HUES6 (cell line): ENCODE measurements at regions not wholly inside any gene's neighbourhood (a gene's known extent, or its start where the extent isn't known, plus 50 kb on each side); places are given as distances from the start of the nearest gene placed in this dataset.
"Not testable (repeated sequence)": the region's sequence is repeated elsewhere in the genome, so short reads cannot be mapped to it uniquely, and the experiment has no call there.

ENCODE experiments used
- H3K27ac ChIP-seq: 2 replicates; pipeline ENCODE4 v1.7.0; 2013; ENCODE audit warnings: low read depth, mild to moderate bottlenecking, low read length, inconsistent platforms
- H3K27me3 ChIP-seq: 2 replicates; pipeline ENCODE4 v1.6.1; 2013; ENCODE audit warnings: low read length; ENCODE audit not compliant: control insufficient read depth, insufficient read depth
- H3K36me3 ChIP-seq: 2 replicates; pipeline ENCODE4 v1.6.1; 2013; ENCODE audit warnings: low read length; ENCODE audit not compliant: control insufficient read depth, insufficient read depth
- H3K4me1 ChIP-seq: 2 replicates; pipeline ENCODE4 v1.6.1; 2013; ENCODE audit warnings: low read length; ENCODE audit not compliant: control insufficient read depth, insufficient read depth
- H3K4me3 ChIP-seq: 2 replicates; pipeline ENCODE4 v1.5.1; 2013; ENCODE audit warnings: low read depth, low read length
- H3K9ac ChIP-seq: one replicate; pipeline ENCODE4 v1.6.1; 2013; ENCODE audit warnings: mild to moderate bottlenecking, low read length
- H3K9me3 ChIP-seq: 2 replicates; pipeline ENCODE4 v1.6.1; 2013; ENCODE audit warnings: low read depth, low read length; ENCODE audit not compliant: control insufficient read depth, insufficient read depth

GRCh38 chrX:39791691-39792090 is 306.1 kb downstream of the BCOR start:
- Histone ChIP-seq H3K4me1 (peaks cover 11% of the 10 kb centered on the region; the same call in 1 of the 2 replicates), H3K27me3 (no peaks in the 10 kb centered on the region), H3K9ac (no peak overlapping the region), H3K9me3 (peaks cover 11% of the 10 kb centered on the region; the same call in 1 of the 2 replicates), H3K36me3 (no peaks in the 10 kb centered on the region), H3K4me3 (no peak overlapping the region), H3K27ac (no peak overlapping the region)

DNA sequence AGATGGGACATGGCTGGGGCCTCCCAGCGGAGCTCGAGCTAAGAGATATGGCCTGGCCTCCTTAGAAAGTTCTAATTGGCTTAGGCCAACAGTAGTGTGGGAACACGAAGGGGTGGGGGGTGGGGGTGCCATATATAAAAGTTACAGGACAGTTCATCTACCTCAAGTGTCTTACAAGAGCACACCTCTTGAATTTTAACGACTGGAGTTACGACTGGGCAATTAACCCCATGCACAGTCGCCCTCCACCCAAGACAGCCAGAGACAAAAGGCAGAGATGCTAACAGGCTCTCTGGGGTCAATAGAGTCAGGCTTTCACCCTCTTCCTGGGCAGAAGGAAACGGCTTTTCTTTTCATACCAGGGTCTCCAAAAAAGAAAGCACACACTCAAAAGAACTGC is 302.2 kb downstream of the BCOR start:
- Histone ChIP-seq H3K9ac (no peak overlapping the region), H3K4me3 (no peak overlapping the region), H3K27ac (no peak overlapping the region), H3K36me3 (no peaks in the 10 kb centered on the region), H3K4me1 (peaks cover 11% of the 10 kb centered on the region; the same call in 1 of the 2 replicates), H3K9me3 (peaks cover 6% of the 10 kb centered on the region; the same call in 1 of the 2 replicates), H3K27me3 (no peaks in the 10 kb centered on the region)

DNA sequence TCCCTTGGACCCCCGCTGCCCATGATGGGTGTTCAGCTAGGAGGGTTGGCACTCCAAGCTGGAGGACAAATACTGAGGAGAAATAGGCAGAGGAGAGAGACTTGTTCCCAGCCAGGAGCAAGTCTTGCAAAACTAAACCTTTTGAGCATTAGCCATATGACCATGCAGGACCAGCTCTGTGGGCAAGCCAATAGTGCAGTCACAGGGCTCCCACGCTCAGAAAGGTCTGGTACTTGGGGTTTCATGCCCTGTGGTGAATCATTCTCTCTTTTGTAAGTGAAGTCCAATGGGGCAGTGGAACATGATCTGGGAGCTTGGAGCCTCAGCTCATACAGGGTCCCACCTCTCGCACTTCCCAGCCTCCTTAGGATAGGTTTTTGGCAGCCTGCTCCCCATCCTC is 300.9 kb downstream of the BCOR start:
- Histone ChIP-seq H3K9me3 (peaks cover 6% of the 10 kb centered on the region; the same call in 1 of the 2 replicates), H3K4me3 (no peak overlapping the region), H3K27me3 (no peaks in the 10 kb centered on the region), H3K36me3 (no peaks in the 10 kb centered on the region), H3K9ac (no peak overlapping the region), H3K4me1 (peaks cover 15% of the 10 kb centered on the region; the same call in 1 of the 2 replicates), H3K27ac (no peak overlapping the region)

GRCh38 chrX:39798488-39798887 is 299.3 kb downstream of the BCOR start:
- not testable (repeated sequence) for H3K27ac ChIP-seq, H3K9me3 ChIP-seq, H3K4me3 ChIP-seq, H3K36me3 ChIP-seq, H3K27me3 ChIP-seq, H3K9ac ChIP-seq
- H3K4me1 ChIP-seq = peaks cover 30% of the 10 kb centered on the region

GRCh38 chrX:39802354-39802753 is 295.4 kb downstream of the BCOR start:
- H3K9me3 ChIP-seq = peaks cover 4% of the 10 kb centered on the region; the same call in 1 of the 2 replicates
- H3K9ac ChIP-seq = no peak overlapping the region
- H3K27me3 ChIP-seq = no peaks in the 10 kb centered on the region
- H3K4me3 ChIP-seq = no peak overlapping the region
- H3K4me1 ChIP-seq = peaks cover 18% of the 10 kb centered on the region
- peak overlapping the region; percentile 10; the same call in 1 of the 2 replicates for H3K27ac ChIP-seq
- H3K36me3 ChIP-seq = no peaks in the 10 kb centered on the region

DNA sequence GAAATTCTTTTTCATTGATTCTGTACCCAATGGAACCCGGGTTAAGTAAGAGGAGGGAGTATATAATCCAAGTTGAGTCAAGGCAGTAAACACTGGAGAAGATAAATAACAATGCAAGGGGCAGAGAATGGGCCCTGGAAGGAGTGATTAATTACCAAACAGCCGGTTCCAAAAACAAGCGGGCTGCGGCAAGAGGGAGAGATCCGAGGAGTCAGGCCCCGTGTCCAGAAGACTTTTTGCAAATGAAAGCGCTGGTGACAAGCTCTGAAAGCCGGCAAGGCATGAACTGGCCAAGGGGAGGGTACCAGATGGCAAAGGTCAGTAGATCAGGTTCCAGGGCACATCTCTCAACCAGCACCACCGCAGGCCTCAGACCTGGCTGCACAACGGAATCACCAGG is 294.9 kb downstream of the BCOR start:
- H3K9ac ChIP-seq = no peak overlapping the region
- H3K4me1 ChIP-seq = peaks cover 20% of the 10 kb centered on the region
- no peaks in the 10 kb centered on the region for H3K27me3 ChIP-seq
- peaks cover 4% of the 10 kb centered on the region; the same call in 1 of the 2 replicates for H3K9me3 ChIP-seq
- no peaks in the 10 kb centered on the region for H3K36me3 ChIP-seq
- H3K4me3 ChIP-seq = no peak overlapping the region
- peak overlapping the region; percentile 10; the same call in 1 of the 2 replicates for H3K27ac ChIP-seq

- Histone ChIP-seq H3K9ac (no peak overlapping the region), H3K4me3 (no peak overlapping the region), H3K27ac (no peak overlapping the region), H3K9me3 (peaks cover 4% of the 10 kb centered on the region; the same call in 1 of the 2 replicates), H3K4me1 (peaks cover 41% of the 10 kb centered on the region), H3K36me3 (no peaks in the 10 kb centered on the region), H3K27me3 (no peaks in the 10 kb centered on the region)
Measured at GRCh38 chrX:39805022-39805421, 292.7 kb downstream of the BCOR start.

DNA sequence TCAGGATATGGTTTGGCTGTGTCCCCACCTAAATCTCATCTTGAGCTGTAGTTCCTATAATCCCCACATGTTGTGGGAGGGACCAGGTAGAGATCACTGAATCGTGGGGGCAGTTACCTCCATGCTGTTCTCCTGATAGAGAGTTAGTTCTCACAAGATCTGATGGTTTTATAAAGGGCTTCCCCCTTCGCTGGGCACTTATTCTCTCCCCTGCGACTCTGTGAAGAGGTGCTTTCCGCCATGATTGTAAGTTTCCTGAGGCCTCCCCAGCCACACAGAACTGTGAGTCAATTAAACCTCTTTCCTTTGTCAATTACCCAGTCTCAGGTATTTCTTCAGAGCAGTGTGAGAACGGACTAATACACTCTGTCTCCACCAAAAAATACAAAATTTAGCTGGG is 291.9 kb downstream of the BCOR start:
- Histone ChIP-seq H3K27me3 (no peaks in the 10 kb centered on the region), H3K4me1 (peaks cover 42% of the 10 kb centered on the region), H3K27ac (no peak overlapping the region)

DNA sequence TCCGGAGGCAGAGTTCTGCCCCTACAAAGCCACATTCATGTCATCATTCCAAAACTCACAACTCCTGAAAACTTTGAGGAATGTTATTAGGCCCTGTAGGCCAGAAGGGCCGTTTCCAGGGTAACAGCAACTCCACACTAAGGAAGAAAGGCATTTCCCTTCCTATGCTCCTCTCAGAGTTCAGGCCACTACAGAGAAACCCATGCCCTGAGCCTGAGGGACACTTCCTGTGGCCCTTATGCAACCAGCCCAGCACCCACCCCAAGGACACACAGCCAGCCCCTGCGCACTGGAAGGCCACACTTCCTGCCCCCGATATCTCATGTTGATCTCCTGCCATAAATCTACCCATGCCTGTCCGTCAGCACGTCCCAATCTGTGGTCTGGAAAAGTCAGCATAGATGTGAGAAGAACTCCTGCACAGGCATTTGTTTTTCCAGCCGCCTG is 289.3 kb downstream of the BCOR start:
- H3K4me3 ChIP-seq = no peak overlapping the region
- H3K36me3 ChIP-seq = no peaks in the 10 kb centered on the region
- peak overlapping the region; percentile 8 for H3K9ac ChIP-seq
- peaks cover 24% of the 10 kb centered on the region for H3K4me1 ChIP-seq
- H3K27me3 ChIP-seq = no peaks in the 10 kb centered on the region
- peaks cover 4% of the 10 kb centered on the region; the same call in 1 of the 2 replicates for H3K9me3 ChIP-seq
- no peak overlapping the region for H3K27ac ChIP-seq

More for the DNA sequence above, 291.9 kb downstream of the BCOR start:
- Histone ChIP-seq H3K4me3 (no peak overlapping the region), H3K9me3 (peaks cover 4% of the 10 kb centered on the region; the same call in 1 of the 2 replicates), H3K36me3 (no peaks in the 10 kb centered on the region), H3K9ac (no peak overlapping the region)

- Histone ChIP-seq H3K4me3 (no peak overlapping the region), H3K27ac (no peak overlapping the region), H3K27me3 (no peaks in the 10 kb centered on the region), H3K9ac (no peak overlapping the region), H3K36me3 (no peaks in the 10 kb centered on the region), H3K9me3 (peaks cover 4% of the 10 kb centered on the region; the same call in 1 of the 2 replicates), H3K4me1 (peaks cover 30% of the 10 kb centered on the region)
Measured at GRCh38 chrX:39809331-39809730, 288.4 kb downstream of the BCOR start.

DNA sequence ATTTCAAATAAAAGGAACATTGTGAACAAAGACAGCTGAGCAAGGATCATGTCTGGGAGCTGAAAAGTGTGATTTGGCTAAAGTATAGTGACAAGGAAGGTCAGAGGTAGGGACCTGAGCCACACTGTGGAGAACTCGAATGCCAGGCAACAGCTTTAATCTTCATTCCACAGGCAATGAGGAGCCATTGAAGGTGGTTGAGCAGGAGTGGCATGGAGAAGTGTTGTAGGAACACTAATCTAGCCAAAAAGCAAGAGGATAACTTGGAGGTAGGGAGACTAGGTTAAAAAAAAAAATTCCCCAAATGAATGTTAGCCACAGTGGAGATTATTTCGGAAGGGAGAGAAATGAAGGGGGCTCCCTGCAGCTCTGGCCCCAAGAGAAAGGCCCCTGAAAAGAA is 286.9 kb downstream of the BCOR start:
- no peak overlapping the region for H3K4me3 ChIP-seq
- no peaks in the 10 kb centered on the region; the same call in 1 of the 2 replicates for H3K9me3 ChIP-seq
- H3K9ac ChIP-seq = no peak overlapping the region
- H3K27ac ChIP-seq = no peak overlapping the region
- H3K4me1 ChIP-seq = peaks cover 39% of the 10 kb centered on the region
- H3K27me3 ChIP-seq = no peaks in the 10 kb centered on the region
- H3K36me3 ChIP-seq = no peaks in the 10 kb centered on the region
